H9 (cell line): ENCODE measurements at regions not wholly inside any gene's neighbourhood (a gene's known extent, or its start where the extent isn't known, plus 50 kb on each side); places are given as distances from the start of the nearest gene placed in this dataset.

Experiments
- DNase-seq: peaks from one replicate; pipeline ENCODE4 v3.0.0-alpha.2; 2017
- H2AFZ ChIP-seq: one replicate; pipeline ENCODE4 v1.6.1; 2013; ENCODE audit warnings: mild to moderate bottlenecking, low read length, control low read depth, moderate library complexity
- H2AK5ac ChIP-seq: 2 replicates; pipeline ENCODE4 v1.6.1; 2013; ENCODE audit warnings: low read length, control low read depth, mixed read lengths; ENCODE audit not compliant: insufficient read length
- H2BK120ac ChIP-seq: one replicate; pipeline ENCODE4 v1.6.1; 2013; ENCODE audit warnings: low read depth, mild to moderate bottlenecking, low read length, control low read depth, inconsistent platforms; ENCODE audit not compliant: poor library complexity, severe bottlenecking
- H2BK12ac ChIP-seq: 2 replicates; pipeline ENCODE4 v1.6.1; 2013; ENCODE audit warnings: low read length, control low read depth, mixed read lengths, low read depth; ENCODE audit not compliant: insufficient read length
- H2BK15ac ChIP-seq: 2 replicates; pipeline ENCODE4 v1.6.1; 2013; ENCODE audit warnings: low read depth, low read length, control low read depth
- H2BK20ac ChIP-seq: one replicate; pipeline ENCODE4 v1.6.1; 2013; ENCODE audit warnings: low read depth, mild to moderate bottlenecking, low read length, control low read depth, inconsistent platforms; ENCODE audit not compliant: poor library complexity, severe bottlenecking
- H2BK5ac ChIP-seq: 2 replicates; pipeline ENCODE4 v1.6.1; 2013; ENCODE audit warnings: low read length, control low read depth, mixed read lengths; ENCODE audit not compliant: insufficient read length
- H3K14ac ChIP-seq: 2 replicates; pipeline ENCODE4 v1.6.1; 2013; ENCODE audit warnings: low read length, control low read depth; ENCODE audit not compliant: insufficient read depth
- H3K18ac ChIP-seq: 2 replicates; pipeline ENCODE4 v1.6.1; 2013; ENCODE audit warnings: low read depth, mild to moderate bottlenecking, mixed read lengths, low read length, control low read depth; ENCODE audit not compliant: insufficient read length
- H3K23ac ChIP-seq: 2 replicates; pipeline ENCODE4 v1.6.1; 2013; ENCODE audit warnings: low read length, control low read depth, mixed read lengths, low read depth; ENCODE audit not compliant: insufficient read length
- H3K23me2 ChIP-seq: 2 replicates; pipeline ENCODE4 v1.6.1; 2013; ENCODE audit warnings: low read depth, mild to moderate bottlenecking, mixed read lengths, low read length, control low read depth; ENCODE audit not compliant: insufficient read length, poor library complexity, severe bottlenecking
- H3K27ac ChIP-seq: 2 replicates; pipeline ENCODE4 v1.5.1; 2013; ENCODE audit warnings: low read length, control low read depth, mixed read lengths, low read depth; ENCODE audit not compliant: insufficient read length
- H3K27me3 ChIP-seq: 2 replicates; pipeline ENCODE4 v1.6.1; 2013; ENCODE audit warnings: low read length, control low read depth, inconsistent platforms; ENCODE audit not compliant: insufficient read depth
- H3K4ac ChIP-seq: 2 replicates; pipeline ENCODE4 v1.6.1; 2013; ENCODE audit warnings: low read depth, mild to moderate bottlenecking, control low read depth, inconsistent platforms, low read length, moderate library complexity
- H3K4me1 ChIP-seq: 2 replicates; pipeline ENCODE4 v1.6.1; 2013; ENCODE audit warnings: low read length, control low read depth, inconsistent platforms; ENCODE audit not compliant: insufficient read depth
- H3K4me2 ChIP-seq: 2 replicates; pipeline ENCODE4 v1.6.1; 2013; ENCODE audit warnings: low read length, control low read depth, mixed read lengths; ENCODE audit not compliant: insufficient read length, insufficient read depth
- H3K56ac ChIP-seq: 2 replicates; pipeline ENCODE4 v1.6.1; 2013; ENCODE audit warnings: low read depth, mild to moderate bottlenecking, mixed read lengths, low read length, control low read depth; ENCODE audit not compliant: insufficient read length
- H3K79me1 ChIP-seq: 2 replicates; pipeline ENCODE4 v1.6.1; 2013; ENCODE audit warnings: low read depth, mild to moderate bottlenecking, moderate library complexity, low read length, control low read depth, inconsistent platforms; ENCODE audit not compliant: insufficient read depth, poor library complexity, severe bottlenecking
- H3K79me2 ChIP-seq: 2 replicates; pipeline ENCODE4 v1.6.1; 2013; ENCODE audit warnings: low read length, control low read depth, inconsistent platforms; ENCODE audit not compliant: insufficient read depth
- H3K9ac ChIP-seq: 2 replicates; pipeline ENCODE4 v1.6.1; 2013; ENCODE audit warnings: low read length, control low read depth, mixed read lengths; ENCODE audit not compliant: insufficient read length; ENCODE audit errors: extremely low read depth
- H3K9me3 ChIP-seq: one replicate; pipeline ENCODE4 v1.6.1; 2013; ENCODE audit warnings: low read depth, low read length, inconsistent platforms; ENCODE audit not compliant: control insufficient read depth
- H3T11ph ChIP-seq: one replicate; pipeline ENCODE4 v1.6.1; 2013; ENCODE audit warnings: mild to moderate bottlenecking, low read length, control low read depth, inconsistent platforms
- H4K20me1 ChIP-seq: one replicate; pipeline ENCODE4 v1.6.1; 2013; ENCODE audit not compliant: control insufficient read depth, insufficient read length, insufficient read depth
- H4K5ac ChIP-seq: 2 replicates; pipeline ENCODE4 v1.6.1; 2013; ENCODE audit warnings: low read depth, mild to moderate bottlenecking, mixed read lengths, low read length, control low read depth; ENCODE audit not compliant: insufficient read length
- H4K8ac ChIP-seq: replicated peaks from 2 replicates; pipeline ENCODE4 v1.6.1; 2013; ENCODE audit warnings: low read length, control low read depth, mixed read lengths, low read depth; ENCODE audit not compliant: insufficient read length
- H4K91ac ChIP-seq: 2 replicates; pipeline ENCODE4 v1.6.1; 2013; ENCODE audit warnings: low read depth, mild to moderate bottlenecking, moderate library complexity, mixed read lengths, low read length, control low read depth; ENCODE audit not compliant: insufficient read length
- H3K27ac Mint-ChIP-seq, 3 experiments: 2 replicates in 2 of 3; 3 replicates in 1 of 3; pipeline ENCODE4 v1.8.0; 2020 to 2021; ENCODE audit warnings: mixed read lengths in 3 of 3, mild to moderate bottlenecking in 1 of 3, moderate library complexity in 1 of 3
- H3K27me3 Mint-ChIP-seq: 2 replicates; pipeline ENCODE4 v1.8.0; 2021; ENCODE audit warnings: low read depth, mild to moderate bottlenecking, moderate library complexity, mixed read lengths
- H3K36me3 Mint-ChIP-seq, 3 experiments: 2 replicates in 2 of 3; 3 replicates in 1 of 3; pipeline ENCODE4 v1.8.0; 2020 to 2021; ENCODE audit warnings: low read depth in 3 of 3, mixed read lengths in 3 of 3; ENCODE audit not compliant: insufficient read depth in 1 of 3
- H3K4me1 Mint-ChIP-seq, 2 experiments: 2 replicates each; pipeline ENCODE4 v1.8.0; 2020; ENCODE audit warnings: mixed read lengths in 2 of 2
- H3K4me3 Mint-ChIP-seq, 2 experiments: 2 replicates in 1 of 2; 3 replicates in 1 of 2; pipeline ENCODE4 v1.8.0; 2020 to 2021; ENCODE audit warnings: mild to moderate bottlenecking in 2 of 2, mixed read lengths in 2 of 2, moderate library complexity in 1 of 2
- H3K9me3 Mint-ChIP-seq, 2 experiments: 2 replicates in 1 of 2; 3 replicates in 1 of 2; pipeline ENCODE4 v1.8.0; 2020; ENCODE audit warnings: mild to moderate bottlenecking in 2 of 2, mixed read lengths in 2 of 2, moderate library complexity in 1 of 2
- CTCF ChIP-seq: fragments of 200-600 bp; sonication (generic); conservative IDR thresholded peaks from 3 replicates; pipeline ENCODE4 v1.8.0; 2021; ENCODE audit warnings: antibody characterized with exemption, mild to moderate bottlenecking
- WGBS: extraction: QIAGEN DNeasy Blood & Tissue Kit; methylation state at CpG from one replicate; pipeline ENCODE4 v1.1.7; 2013; ENCODE audit warnings: missing lambda C conversion rate, low lambda C conversion rate, mixed read lengths; ENCODE audit not compliant: insufficient read length; ENCODE audit errors: extremely low coverage; 5-methylcytosine and 5-hydroxymethylcytosine counted together

DNA sequence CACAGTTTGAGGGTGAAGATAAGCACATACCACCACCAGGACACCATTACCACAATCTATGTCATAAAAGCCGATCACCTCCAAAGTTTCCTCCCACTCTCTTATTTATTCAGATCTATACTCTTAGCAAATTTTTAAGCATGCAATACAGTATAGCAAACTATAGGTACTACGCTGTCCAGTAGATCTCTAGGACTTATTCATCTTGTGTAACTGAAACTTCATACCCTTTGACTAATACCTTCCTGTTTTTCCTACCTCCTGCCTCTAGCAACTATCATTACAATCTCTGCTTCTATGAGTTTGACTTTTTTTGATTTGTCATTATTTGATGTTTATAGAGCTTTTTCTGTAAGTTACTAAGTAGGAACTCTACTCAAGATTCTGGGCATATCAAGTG lies 84.5 kb upstream of the MANSC4 start:
- Mint-ChIP-seq H3K27ac (no peak overlapping the region), H3K27me3 (no peaks in the 10 kb centered on the region), H3K4me3 (no peak overlapping the region), H3K4me1 (no peaks in the 10 kb centered on the region), H3K9me3 (no peaks in the 10 kb centered on the region), H3K36me3 (no peaks in the 10 kb centered on the region)
- Histone ChIP-seq H3K18ac (no peak overlapping the region), H2BK12ac (no peak overlapping the region), H4K91ac (no peak overlapping the region), H2AK5ac (no peak overlapping the region), H3K9ac (no peak overlapping the region), H4K20me1 (no peaks in the 10 kb centered on the region), H3K79me1 (no peaks in the 10 kb centered on the region), H2BK15ac (no peak overlapping the region), H3K14ac (no peak overlapping the region), H4K8ac (no peak overlapping the region), H3K4me2 (no peak overlapping the region), H2AFZ (no peak overlapping the region), H3K79me2 (no peaks in the 10 kb centered on the region), H3K27me3 (no peaks in the 10 kb centered on the region), H3K23ac (no peak overlapping the region), H2BK120ac (no peak overlapping the region), H3K56ac (no peak overlapping the region), H2BK5ac (no peak overlapping the region), H2BK20ac (no peak overlapping the region), H3K4ac (no peak overlapping the region), H3T11ph (no peak overlapping the region), H4K5ac (no peak overlapping the region), H3K23me2 (no peaks in the 10 kb centered on the region), H3K4me1 (no peaks in the 10 kb centered on the region), H3K9me3 (no peaks in the 10 kb centered on the region), H3K27ac (no peak overlapping the region)
- no peak for DNase-seq
- TF ChIP-seq CTCF, result no peak
- WGBS, result no CpG with 5 or more reads among the region's 2 CpGs
